ENCODE measurements at regions not wholly inside any gene's neighbourhood (a gene's known extent, or its start where the extent isn't known, plus 50 kb on each side); places are given as distances from the start of the nearest gene placed in this dataset.

DNA sequence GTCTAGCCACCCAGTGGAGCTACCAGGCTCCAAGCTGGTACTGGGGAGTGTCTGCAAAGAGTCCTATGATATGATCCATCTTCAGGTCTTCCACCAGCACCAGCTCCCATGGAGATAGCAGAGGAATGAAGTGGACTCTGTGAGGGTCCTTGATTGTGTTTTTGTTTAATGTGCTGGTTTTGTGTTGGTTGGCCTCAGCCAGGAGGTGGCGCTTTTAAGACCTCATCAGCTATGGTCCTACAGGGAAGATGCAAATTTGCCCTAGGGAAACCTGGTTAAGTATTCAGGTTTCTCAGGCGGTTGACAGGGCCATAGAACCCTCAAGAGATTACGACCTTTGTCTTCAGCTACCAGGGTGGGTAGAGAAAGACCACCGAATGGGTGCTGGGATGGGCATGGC lies 1141.1 kb downstream of the STIM2 start:
- TF ChIP-seq HDAC6 (IDR thresholded peaks at IDR 0.05; ENCODE audit: unreplicated experiment) (no peak), CTCF (IDR thresholded peaks at IDR 0.05 in 2 of 3, conservative IDR thresholded peaks at IDR 0.05 in 1 of 3; ENCODE audit: control insufficient read depth in 2 of 3, extremely low read depth in 1 of 3, insufficient read depth in 1 of 3, low read depth in 3 of 3, low read length in 3 of 3) (no peak), NRF1 (conservative IDR thresholded peaks at IDR 0.05; ENCODE audit: low read depth, low read length) (no peak), TAF1 (IDR thresholded peaks at IDR 0.05; ENCODE audit: borderline replicate concordance, low read depth, low read length) (no peak), HSF1 (IDR thresholded peaks at IDR 0.05; ENCODE audit: low read depth, low read length) (no peak), EZH2 (IDR thresholded peaks at IDR 0.05; ENCODE audit: borderline replicate concordance, control insufficient read depth, low read depth, low read length) (no peak), SIX5 (IDR thresholded peaks at IDR 0.05; ENCODE audit: low read depth, low read length, severe bottlenecking) (no peak), IRF5 (IDR thresholded peaks at IDR 0.05; ENCODE audit: borderline replicate concordance) (no peak)

Data from GM12878 (cell line).